ENCODE measurements at regions not wholly inside any gene's neighbourhood (a gene's known extent, or its start where the extent isn't known, plus 50 kb on each side); places are given as distances from the start of the nearest gene placed in this dataset.

DNA sequence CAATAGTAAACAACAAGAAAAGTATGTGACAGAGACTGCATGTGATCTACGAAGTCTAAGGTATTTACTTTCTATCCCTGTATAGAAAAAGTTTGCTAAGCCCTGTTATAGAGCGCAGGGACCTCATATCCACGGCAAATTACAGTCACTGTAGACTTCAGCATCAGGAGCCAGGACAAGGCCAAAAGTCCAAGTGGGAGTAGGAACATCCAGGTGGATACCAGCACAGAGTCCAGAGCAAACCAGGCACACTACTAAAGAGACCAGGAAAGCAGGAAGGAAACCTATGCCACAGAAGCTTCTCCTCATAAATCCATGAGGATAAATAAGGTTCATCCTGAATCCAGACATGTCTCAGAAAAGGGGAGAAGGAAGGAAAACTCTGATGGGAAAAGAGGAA, 342.2 kb upstream of the HTR2A start:
- no peak overlapping the region for H3K4me3 ChIP-seq (ENCODE audit: insufficient read depth, low read depth, low read length)
- H3K79me1 ChIP-seq (ENCODE audit: low read depth in 1 of 2, low read length in 2 of 2), result no peaks in the 10 kb centered on the region
- no peak overlapping the region for H3K9ac ChIP-seq (ENCODE audit: low read depth, low read length)
- ATAC-seq (ENCODE audit: low read depth), result no peak
- H3K9me3 ChIP-seq (ENCODE audit: control insufficient read depth, insufficient read depth, low read length), result no peaks in the 10 kb centered on the region
- H3K14ac ChIP-seq (replicated peaks; ENCODE audit: low read depth, low read length), result no peak overlapping the region
- H4K5ac ChIP-seq (ENCODE audit: low read depth, low read length), result no peak overlapping the region
- no peak overlapping the region for H2BK15ac ChIP-seq (ENCODE audit: low read depth, low read length)
- no peak overlapping the region for H4K8ac ChIP-seq (ENCODE audit: low read depth in 2 of 2, low read length in 2 of 2)
- no peak overlapping the region for H3K4me2 ChIP-seq (ENCODE audit: low read depth, low read length)
- dilution Hi-C loops (cut with HindIII; ENCODE audit: low sequenced_read_pairs, unreplicated experiment) (no loop called here), intact Hi-C loops (cut with micrococcal nuclease) (no loop called here), in situ Hi-C loops (cut with MboI; ENCODE audit: low sequenced_read_pairs) (no loop called here)
- WGBS, 2 experiments (ENCODE audit: extremely low coverage in 2 of 2, insufficient read length in 1 of 2), result no CpG with 5 or more reads among the region's 3 CpGs
- no peak overlapping the region for H2BK5ac ChIP-seq (ENCODE audit: low read depth, low read length, poor library complexity, severe bottlenecking)
- TF ChIP-seq SMC3 (IDR thresholded peaks at IDR 0.05; ENCODE audit: low read depth, low read length), result no peak
- TF ChIP-seq RFX5 (IDR thresholded peaks at IDR 0.05; ENCODE audit: low read depth, low read length), result no peak
- no peak for TF ChIP-seq CEBPB (IDR thresholded peaks at IDR 0.05; ENCODE audit: low read depth, low read length)
- no peak for TF ChIP-seq MAZ (IDR thresholded peaks at IDR 0.05; ENCODE audit: borderline replicate concordance, low read depth, low read length)
- TF ChIP-seq, protein P1, sequence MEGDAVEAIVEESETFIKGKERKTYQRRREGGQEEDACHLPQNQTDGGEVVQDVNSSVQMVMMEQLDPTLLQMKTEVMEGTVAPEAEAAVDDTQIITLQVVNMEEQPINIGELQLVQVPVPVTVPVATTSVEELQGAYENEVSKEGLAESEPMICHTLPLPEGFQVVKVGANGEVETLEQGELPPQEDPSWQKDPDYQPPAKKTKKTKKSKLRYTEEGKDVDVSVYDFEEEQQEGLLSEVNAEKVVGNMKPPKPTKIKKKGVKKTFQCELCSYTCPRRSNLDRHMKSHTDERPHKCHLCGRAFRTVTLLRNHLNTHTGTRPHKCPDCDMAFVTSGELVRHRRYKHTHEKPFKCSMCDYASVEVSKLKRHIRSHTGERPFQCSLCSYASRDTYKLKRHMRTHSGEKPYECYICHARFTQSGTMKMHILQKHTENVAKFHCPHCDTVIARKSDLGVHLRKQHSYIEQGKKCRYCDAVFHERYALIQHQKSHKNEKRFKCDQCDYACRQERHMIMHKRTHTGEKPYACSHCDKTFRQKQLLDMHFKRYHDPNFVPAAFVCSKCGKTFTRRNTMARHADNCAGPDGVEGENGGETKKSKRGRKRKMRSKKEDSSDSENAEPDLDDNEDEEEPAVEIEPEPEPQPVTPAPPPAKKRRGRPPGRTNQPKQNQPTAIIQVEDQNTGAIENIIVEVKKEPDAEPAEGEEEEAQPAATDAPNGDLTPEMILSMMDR (conservative IDR thresholded peaks at IDR 0.05; ENCODE audit: low read depth, low read length), result no peak
- H3K4ac ChIP-seq (ENCODE audit: low read depth, low read length), result no peak overlapping the region; the same call in 1 of the 2 replicates
- BruUV-seq (replicated peaks), result no TSS peak
- POLR2A ChIA-PET (ENCODE audit: unreplicated experiment), result no interaction called here
- no peak overlapping the region for H3K23ac ChIP-seq (ENCODE audit: low read depth, low read length)
- no peaks in the 10 kb centered on the region for H3K36me3 ChIP-seq (ENCODE audit: control insufficient read depth, insufficient read depth, low read length)
- CTCF ChIA-PET, result no interaction called here
- no peak overlapping the region for H2BK20ac ChIP-seq (ENCODE audit: low read depth, low read length)
- H3K56ac ChIP-seq (ENCODE audit: extremely low read depth, insufficient read depth, low read length), result no peak overlapping the region
- H3K27ac ChIP-seq (ENCODE audit: insufficient read depth, low read length), result no peak overlapping the region
- H3K4me1 ChIP-seq (ENCODE audit: control insufficient read depth, insufficient read depth, low read length), result peaks cover 3% of the 10 kb centered on the region
- no peak overlapping the region for H4K91ac ChIP-seq (ENCODE audit: insufficient read depth, low read depth, low read length)
- H2AK5ac ChIP-seq (ENCODE audit: low read depth, low read length), result no peak overlapping the region
- H3K27me3 ChIP-seq (ENCODE audit: control insufficient read depth, insufficient read depth, low read length), result no peaks in the 10 kb centered on the region
- H2AFZ ChIP-seq (replicated peaks; ENCODE audit: low read length, poor library complexity), result no peak overlapping the region
- H4K20me1 ChIP-seq (ENCODE audit: insufficient read depth, low read length), result no peaks in the 10 kb centered on the region
- H3K9me1 ChIP-seq (ENCODE audit: insufficient read depth, low read length), result no peaks in the 10 kb centered on the region; the same call in 1 of the 2 replicates
- H2BK120ac ChIP-seq (ENCODE audit: low read depth, low read length), result no peak overlapping the region
- H3K18ac ChIP-seq (ENCODE audit: low read depth, low read length), result no peak overlapping the region
- no peak for DNase-seq
- H2AK9ac ChIP-seq (replicated peaks; ENCODE audit: low read depth, low read length, poor library complexity), result no peak overlapping the region
